GM18868 (cell line): ENCODE measurements at regions not wholly inside any gene's neighbourhood (a gene's known extent, or its start where the extent isn't known, plus 50 kb on each side); places are given as distances from the start of the nearest gene placed in this dataset.

Experiments
- ATAC-seq: cut with Tn5 transposase; IDR thresholded peaks from one replicate; pipeline ENCODE4 v1.9.1; 2021; ENCODE audit warnings: mild to moderate bottlenecking, moderate library complexity; ENCODE audit not compliant: unreplicated experiment

GRCh38 chr21:38147391-38147790, 109.4 kb upstream of the KCNJ15 start:
- no peak for ATAC-seq

- no peak for ATAC-seq
Measured at GRCh38 chr21:38148046-38148445, 108.7 kb upstream of the KCNJ15 start.

GRCh38 chr21:38151021-38151645, 105.7 kb upstream of the KCNJ15 start:
- ATAC-seq: no peak

- ATAC-seq: no peak
Measured at GRCh38 chr21:38156200-38156599, 100.6 kb upstream of the KCNJ15 start.

GRCh38 chr21:38159355-38159754, 97.4 kb upstream of the KCNJ15 start:
- ATAC-seq: peak; percentile 65

- no peak for ATAC-seq
Measured at GRCh38 chr21:38165466-38166172, 91.2 kb upstream of the KCNJ15 start.

GRCh38 chr21:38166173-38166535, 90.6 kb upstream of the KCNJ15 start:
- no peak for ATAC-seq

GRCh38 chr21:38167345-38167744, 89.4 kb upstream of the KCNJ15 start:
- no peak for ATAC-seq

- no peak for ATAC-seq
Measured at GRCh38 chr21:38170283-38170682, 86.5 kb upstream of the KCNJ15 start.

GRCh38 chr21:38170704-38171682, 85.8 kb upstream of the KCNJ15 start:
- ATAC-seq: no peak

- no peak for ATAC-seq
Measured at GRCh38 chr21:38171723-38172344, 85.0 kb upstream of the KCNJ15 start.

- ATAC-seq: no peak
Measured at GRCh38 chr21:38173276-38174035, 83.3 kb upstream of the KCNJ15 start.

- no peak for ATAC-seq
Measured at GRCh38 chr21:38175306-38175705, 81.5 kb upstream of the KCNJ15 start.

GRCh38 chr21:38177919-38178652, 78.7 kb upstream of the KCNJ15 start:
- ATAC-seq: no peak

- no peak for ATAC-seq
Measured at GRCh38 chr21:38178653-38179470, 77.9 kb upstream of the KCNJ15 start.

- ATAC-seq: no peak
Measured at GRCh38 chr21:38179511-38179910, 77.3 kb upstream of the KCNJ15 start.

GRCh38 chr21:38181096-38181495, 75.7 kb upstream of the KCNJ15 start:
- no peak for ATAC-seq

GRCh38 chr21:38182370-38182985, 74.3 kb upstream of the KCNJ15 start:
- no peak for ATAC-seq
